H7 (cell line): ENCODE measurements at regions not wholly inside any gene's neighbourhood (a gene's known extent, or its start where the extent isn't known, plus 50 kb on each side); places are given as distances from the start of the nearest gene placed in this dataset.
A peak's percentile ranks its signal among the peaks of the same experiment; 100 is the strongest.
"Not testable (repeated sequence)": the region's sequence is repeated elsewhere in the genome, so short reads cannot be mapped to it uniquely, and the experiment has no call there.

Experiments used
- DNase-seq: peaks from one replicate; pipeline ENCODE4 v3.0.0; 2012
- H3K27me3 ChIP-seq: 2 replicates; pipeline ENCODE4 v1.6.0; 2011; ENCODE audit warnings: mild to moderate bottlenecking, low read length; ENCODE audit not compliant: control insufficient read depth, insufficient read depth
- H3K36me3 ChIP-seq: replicated peaks from 2 replicates; pipeline ENCODE4 v1.5.1; 2011; ENCODE audit warnings: low read length; ENCODE audit not compliant: control insufficient read depth, insufficient read depth
- H3K4me3 ChIP-seq: 2 replicates; pipeline ENCODE4 v1.5.1; 2011; ENCODE audit warnings: low read depth, mild to moderate bottlenecking, control low read depth, low read length, moderate library complexity; ENCODE audit not compliant: insufficient read depth

DNA sequence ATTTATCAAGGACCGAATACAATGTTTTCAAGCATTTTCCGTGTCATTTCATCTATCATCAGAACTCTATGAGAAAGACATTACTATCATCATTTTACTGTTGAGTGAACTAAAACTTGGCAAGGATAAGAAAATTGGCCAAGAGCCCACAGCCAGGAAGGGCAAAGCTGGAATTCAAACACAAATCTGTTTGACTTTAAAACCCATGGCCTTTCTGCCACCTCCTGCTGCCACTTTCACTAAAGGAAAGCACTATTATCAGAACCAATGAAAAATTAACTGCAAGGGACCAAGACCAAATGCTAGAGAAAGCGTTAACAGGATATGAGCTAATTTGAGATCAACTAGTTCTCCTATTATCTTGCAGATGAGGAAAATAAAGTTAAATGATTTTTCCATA is 2759.2 kb downstream of the ARAP2 start:
- Histone ChIP-seq H3K4me3 (no peak overlapping the region), H3K27me3 (no peaks in the 10 kb centered on the region)

DNA sequence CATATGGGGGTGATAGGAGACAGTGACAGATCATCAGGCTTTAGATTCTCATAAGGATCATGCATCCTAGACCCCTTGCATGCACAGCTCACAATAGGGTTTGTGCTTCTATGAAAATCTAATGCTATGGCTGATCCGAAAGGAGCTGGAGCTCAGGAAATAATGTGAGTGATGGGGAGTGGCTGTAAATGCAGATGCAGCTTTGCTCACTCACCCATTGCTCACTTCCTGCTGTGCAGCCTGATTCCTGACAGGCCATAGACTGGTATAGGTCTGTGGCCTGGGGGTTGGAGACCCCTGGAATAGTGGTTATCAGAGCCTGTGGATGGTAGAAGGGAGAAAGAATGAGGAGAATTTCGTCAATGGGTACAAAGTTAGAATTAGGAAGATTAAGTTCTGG is 2751.1 kb downstream of the ARAP2 start:
- no peak for DNase-seq
- Histone ChIP-seq H3K27me3 (no peaks in the 10 kb centered on the region), H3K4me3 (no peak overlapping the region), H3K36me3 (no peaks in the 10 kb centered on the region)

More for the DNA sequence above, 2759.2 kb downstream of the ARAP2 start:
- no peaks in the 10 kb centered on the region for H3K36me3 ChIP-seq
- no peak for DNase-seq

DNA sequence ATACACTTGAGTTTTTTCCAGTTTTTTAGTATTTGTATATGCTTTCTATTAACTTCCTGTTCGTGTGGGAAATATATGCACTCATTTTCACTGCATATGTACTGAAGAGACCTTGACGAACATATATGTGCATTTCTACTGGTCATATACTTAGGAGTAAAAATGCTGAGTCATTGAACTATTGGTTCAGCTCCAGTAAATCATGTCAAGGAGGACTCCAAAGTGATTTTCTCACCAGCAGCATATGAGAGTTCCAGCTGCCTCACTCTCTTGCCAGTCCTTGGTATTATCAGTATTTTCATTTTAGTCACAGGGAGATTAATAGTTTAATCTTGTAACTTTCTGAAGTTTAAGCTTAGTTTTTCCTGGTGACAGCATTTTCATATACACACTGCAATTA is 2750.2 kb downstream of the ARAP2 start:
- no peak for DNase-seq
- H3K27me3 ChIP-seq: no peaks in the 10 kb centered on the region
- no peak overlapping the region for H3K4me3 ChIP-seq

DNA sequence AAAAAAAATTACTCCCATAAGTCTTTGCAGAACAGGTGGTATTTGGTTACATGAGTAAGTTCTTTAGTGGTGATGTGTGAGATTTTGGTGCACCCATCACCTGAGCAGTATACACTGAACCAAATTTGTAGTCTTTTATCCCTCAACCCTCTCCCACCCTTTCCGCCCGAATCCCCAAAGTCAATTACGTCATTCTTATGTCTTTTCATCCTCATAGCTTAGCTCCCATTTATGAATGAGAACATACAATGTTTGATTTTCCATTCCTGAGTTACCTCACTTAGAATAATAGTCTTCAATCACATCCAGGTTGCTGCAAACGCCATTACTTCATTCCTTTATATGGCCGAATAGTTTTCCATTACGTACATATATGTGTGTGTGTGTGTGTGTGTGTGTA is 2742.7 kb downstream of the ARAP2 start:
- H3K27me3 ChIP-seq, H3K4me3 ChIP-seq, H3K36me3 ChIP-seq, DNase-seq: not testable (repeated sequence)

More for the DNA sequence above, 2750.2 kb downstream of the ARAP2 start:
- no peaks in the 10 kb centered on the region for H3K36me3 ChIP-seq

DNA sequence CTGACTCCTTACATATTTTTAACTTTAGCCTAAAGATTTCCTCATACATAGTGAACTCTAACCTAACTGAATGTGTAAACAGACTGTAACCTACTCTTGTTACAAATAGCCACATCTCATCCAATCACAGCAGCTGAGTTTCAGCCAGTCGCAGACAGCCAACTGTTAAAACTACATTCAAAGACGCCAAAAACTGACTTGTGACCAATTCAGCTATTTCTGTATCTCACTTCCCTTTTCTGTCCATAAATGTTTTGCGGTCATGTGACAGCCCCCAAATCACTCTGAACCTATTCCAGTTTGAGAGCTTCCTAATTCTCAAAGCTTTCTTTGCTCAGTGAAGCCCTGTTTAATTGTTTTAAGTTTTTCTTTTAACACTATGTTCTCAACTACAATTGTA is 2731.9 kb downstream of the ARAP2 start:
- H3K4me3 ChIP-seq: no peak overlapping the region
- no peaks in the 10 kb centered on the region for H3K27me3 ChIP-seq
- DNase-seq: no peak
- no peaks in the 10 kb centered on the region for H3K36me3 ChIP-seq

DNA sequence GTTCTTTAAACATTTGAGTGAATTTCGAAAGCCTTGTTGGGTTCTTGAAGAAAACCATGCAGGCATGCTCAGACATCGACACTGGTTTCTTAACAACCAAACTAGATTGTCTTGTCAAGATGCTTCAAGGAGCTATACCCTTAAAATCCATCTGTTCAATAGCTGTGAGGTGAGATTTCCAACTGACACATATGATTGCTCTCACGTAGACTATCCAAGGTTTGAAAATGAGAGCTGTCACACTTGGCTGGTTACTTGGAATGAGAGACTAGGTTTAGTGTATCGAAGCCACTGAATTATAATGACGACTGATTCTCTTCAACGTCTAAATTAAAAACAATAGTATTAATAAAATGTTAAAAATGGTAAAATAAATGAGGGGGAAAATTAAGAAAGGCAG is 2725.5 kb downstream of the ARAP2 start:
- H3K36me3 ChIP-seq: no peaks in the 10 kb centered on the region
- DNase-seq: no peak
- no peaks in the 10 kb centered on the region for H3K27me3 ChIP-seq
- H3K4me3 ChIP-seq: no peak overlapping the region

DNA sequence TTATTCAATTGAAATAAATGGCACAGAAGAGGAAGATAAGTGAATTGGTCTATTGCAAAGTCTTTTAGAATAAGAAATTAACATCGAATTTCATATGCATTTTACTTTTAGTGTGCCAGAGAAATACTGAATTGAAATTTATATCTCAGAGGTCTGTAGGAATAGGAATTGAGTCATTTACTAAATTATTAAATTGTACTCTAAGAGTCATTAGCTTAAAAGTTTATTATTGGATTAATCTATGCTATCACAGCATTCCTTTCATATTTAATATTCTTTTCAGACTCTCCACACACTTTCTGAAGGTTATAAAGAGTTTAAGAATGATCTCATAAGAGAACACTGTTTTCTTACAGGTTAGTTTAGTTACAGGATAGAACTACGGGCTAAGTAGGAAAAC is 2711.5 kb downstream of the ARAP2 start:
- no peak for DNase-seq
- Histone ChIP-seq H3K27me3 (no peaks in the 10 kb centered on the region), H3K36me3 (no peaks in the 10 kb centered on the region), H3K4me3 (no peak overlapping the region)

DNA sequence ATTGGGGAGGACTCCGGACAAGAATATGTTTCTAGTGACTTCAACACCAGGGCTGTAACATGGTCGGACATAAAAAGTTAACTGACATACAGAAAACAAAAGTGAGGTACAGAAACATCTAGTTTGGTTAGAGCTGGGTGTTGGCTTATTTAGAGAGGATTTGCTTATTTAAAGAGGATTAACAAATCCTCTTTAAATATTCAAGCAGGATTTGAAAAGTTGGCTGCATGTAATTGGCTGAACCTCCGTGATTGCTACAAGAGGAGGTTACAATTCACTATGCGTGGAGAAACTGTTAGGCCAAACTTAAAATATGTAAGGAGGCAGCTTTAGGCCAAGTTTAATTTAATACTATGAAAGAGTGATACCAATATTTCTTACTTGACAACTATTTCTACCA is 2707.4 kb downstream of the ARAP2 start:
- H3K36me3 ChIP-seq: no peaks in the 10 kb centered on the region
- H3K4me3 ChIP-seq: no peak overlapping the region
- H3K27me3 ChIP-seq: no peaks in the 10 kb centered on the region
- no peak for DNase-seq

DNA sequence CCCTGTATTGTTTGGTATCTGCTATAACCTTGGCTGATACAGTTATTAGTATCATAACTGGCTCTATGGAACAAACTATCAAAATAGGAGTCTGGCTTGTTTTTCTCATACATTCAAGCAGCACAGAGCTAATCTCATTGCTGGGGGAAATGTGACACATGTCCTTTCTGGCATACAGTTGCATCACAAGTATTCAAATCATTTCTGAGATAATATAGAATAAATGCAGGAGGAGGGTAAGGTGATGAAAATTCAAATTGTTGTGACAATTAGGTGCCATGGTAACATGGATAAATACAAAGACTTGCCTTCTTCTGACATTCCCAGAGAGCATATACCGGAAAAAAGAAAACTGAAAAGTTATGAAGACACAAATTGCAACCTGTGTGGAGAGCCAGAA is 2706.8 kb downstream of the ARAP2 start:
- Histone ChIP-seq H3K36me3 (no peaks in the 10 kb centered on the region), H3K27me3 (no peaks in the 10 kb centered on the region), H3K4me3 (no peak overlapping the region)
- DNase-seq: no peak

DNA sequence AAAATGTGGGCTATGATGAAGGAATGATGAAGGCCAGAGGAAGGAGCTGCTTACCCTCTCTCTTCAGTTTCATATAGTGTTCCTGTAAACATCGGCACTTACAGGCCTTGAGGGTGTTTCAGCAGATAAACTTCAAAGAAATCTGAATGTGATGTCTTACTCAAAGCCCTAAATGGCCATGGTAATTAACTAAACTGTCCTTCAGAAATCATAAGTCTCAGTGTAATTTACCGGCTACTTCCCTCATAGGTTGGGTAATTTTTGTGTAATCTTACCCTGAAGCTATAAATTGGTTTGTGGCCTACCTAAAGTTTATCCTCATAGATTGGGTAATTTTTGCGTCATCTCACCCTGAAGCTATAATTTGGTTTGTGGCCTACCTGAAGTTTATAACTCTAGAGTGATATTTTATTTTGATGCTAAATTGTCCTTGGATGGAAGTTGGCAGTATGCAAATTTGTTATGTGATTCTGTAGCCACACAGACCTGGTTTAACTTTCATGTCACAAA is 2700.3 kb downstream of the ARAP2 start:
- no peak overlapping the region for H3K4me3 ChIP-seq
- H3K36me3 ChIP-seq: no peaks in the 10 kb centered on the region
- H3K27me3 ChIP-seq: no peaks in the 10 kb centered on the region
- no peak for DNase-seq

DNA sequence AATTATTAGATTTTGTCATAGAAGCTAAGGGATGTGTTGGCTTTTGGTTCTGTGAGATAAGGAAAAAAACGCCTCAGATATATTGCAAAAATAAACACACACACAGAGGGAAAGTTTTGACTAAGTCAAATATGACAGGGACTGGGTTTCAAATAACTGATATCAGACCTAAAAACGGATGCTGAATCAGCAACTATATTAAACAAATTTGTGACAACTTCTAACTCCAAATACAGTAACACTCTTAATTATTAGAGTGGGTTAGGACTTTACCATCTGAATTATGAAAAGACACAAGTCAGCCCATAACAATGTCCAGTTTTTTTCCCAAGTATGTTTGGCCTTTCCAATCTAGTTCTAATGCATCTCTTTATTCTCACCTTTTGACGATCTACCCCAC is 2693.1 kb downstream of the ARAP2 start:
- Histone ChIP-seq H3K36me3 (no peaks in the 10 kb centered on the region), H3K27me3 (no peaks in the 10 kb centered on the region), H3K4me3 (no peak overlapping the region)
- no peak for DNase-seq

DNA sequence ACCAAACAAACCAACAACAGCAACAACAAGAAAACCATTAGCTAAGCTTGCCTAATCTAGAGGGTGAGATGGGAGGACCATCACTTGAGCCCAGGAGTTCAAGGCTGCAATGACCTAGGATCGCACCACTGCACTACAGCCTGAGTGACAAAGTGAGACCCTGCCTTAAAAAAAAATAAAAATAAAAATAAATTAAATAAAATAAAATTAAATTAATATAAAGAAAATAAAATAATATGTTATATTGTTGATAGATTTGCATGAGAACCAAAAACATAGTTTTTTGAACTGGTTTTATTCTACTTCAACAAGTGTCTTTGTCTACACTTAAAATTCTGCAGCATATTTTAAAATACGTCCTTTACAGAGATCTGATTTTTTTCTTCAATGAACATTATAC is 2683.1 kb downstream of the ARAP2 start:
- H3K36me3 ChIP-seq: no peaks in the 10 kb centered on the region
- no peak overlapping the region for H3K4me3 ChIP-seq
- no peaks in the 10 kb centered on the region for H3K27me3 ChIP-seq
- no peak for DNase-seq

DNA sequence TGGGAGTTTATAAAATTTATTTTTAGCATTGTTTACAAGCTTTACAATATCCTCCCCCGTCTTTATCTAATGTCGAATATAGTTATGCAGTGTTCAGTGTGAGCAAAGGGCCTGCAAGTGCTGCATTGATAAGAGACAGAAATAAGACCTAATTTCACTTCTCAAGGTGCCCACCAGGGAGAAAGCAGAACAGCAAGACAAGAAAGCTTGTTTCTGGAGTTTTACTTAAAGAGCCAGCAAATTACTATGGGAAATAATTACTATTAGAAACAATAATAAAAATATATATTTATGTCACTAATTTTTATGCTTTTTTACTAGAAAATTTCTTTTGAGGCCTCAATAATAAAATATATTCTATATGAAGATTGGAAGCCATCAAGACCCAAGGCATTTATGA is 2677.7 kb downstream of the ARAP2 start:
- no peak overlapping the region for H3K4me3 ChIP-seq
- peak; percentile 2 for DNase-seq

DNA sequence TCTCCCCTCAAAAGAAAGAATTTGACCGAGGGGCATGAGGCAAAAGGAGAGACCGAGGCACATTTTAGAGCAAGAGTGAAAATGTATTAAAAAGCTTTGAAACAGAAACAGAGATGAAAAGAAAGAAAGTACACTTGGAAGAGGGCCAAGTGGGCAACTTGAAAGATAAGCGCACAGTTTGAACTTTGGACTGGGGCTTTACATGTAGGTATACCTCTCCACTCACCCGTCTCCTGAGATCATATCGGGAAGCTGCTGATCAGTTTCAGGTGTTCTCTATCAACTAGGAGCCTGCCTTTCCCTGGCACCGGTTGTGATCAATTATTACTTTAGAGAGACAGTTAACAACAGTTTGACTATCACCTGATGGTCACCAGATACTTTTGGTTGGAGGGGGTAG is 2666.5 kb downstream of the ARAP2 start:
- no peaks in the 10 kb centered on the region for H3K36me3 ChIP-seq

More for the DNA sequence above, 2677.7 kb downstream of the ARAP2 start:
- Histone ChIP-seq H3K36me3 (no peaks in the 10 kb centered on the region), H3K27me3 (no peaks in the 10 kb centered on the region)

DNA sequence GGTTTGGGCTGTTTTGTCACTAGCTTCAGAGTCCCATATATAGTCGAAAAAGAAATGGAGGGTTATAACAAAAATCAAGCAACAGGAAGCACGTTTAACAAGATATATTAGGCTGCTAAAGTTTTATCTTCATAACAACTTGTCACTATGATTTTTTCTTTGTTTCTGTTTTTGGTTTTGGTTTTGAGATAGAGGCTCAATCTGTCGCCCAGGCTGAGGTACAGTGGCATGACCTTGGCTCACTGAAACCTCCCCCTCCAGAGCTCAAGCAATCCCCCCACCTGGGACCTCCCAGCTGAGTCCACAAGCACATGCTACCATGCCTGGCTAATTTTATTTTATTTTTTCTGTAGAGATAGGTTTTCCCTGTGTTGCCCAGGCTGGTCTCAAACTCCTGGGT is 2664.4 kb downstream of the ARAP2 start:
- no peak overlapping the region for H3K4me3 ChIP-seq
- no peaks in the 10 kb centered on the region for H3K36me3 ChIP-seq
- H3K27me3 ChIP-seq: no peaks in the 10 kb centered on the region
- no peak for DNase-seq

More for the DNA sequence above, 2666.5 kb downstream of the ARAP2 start:
- Histone ChIP-seq H3K27me3 (no peaks in the 10 kb centered on the region), H3K4me3 (no peak overlapping the region)
- no peak for DNase-seq

DNA sequence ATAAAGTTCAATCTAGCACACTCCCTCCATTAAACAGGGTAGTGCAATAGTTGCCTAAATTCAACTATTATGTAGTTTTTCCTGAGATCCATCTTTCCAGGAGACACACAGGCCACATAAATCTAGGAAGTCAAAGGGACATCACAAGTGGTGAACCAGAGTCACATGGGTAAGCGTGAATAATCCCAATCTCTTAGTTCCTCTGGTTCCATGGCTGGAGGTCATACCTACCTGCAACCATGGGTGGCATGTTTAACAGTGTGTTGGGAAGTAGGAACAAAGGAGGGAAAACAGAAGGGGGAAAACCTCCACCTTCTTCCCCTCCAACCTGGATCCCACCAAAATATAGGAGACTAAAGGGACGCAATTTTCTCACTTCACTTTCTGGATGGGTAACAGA is 2651.6 kb downstream of the ARAP2 start:
- no peaks in the 10 kb centered on the region for H3K27me3 ChIP-seq
- no peak for DNase-seq
- no peak overlapping the region for H3K4me3 ChIP-seq
- H3K36me3 ChIP-seq: no peaks in the 10 kb centered on the region
